Spleen (tissue), 7 donors: ENCODE measurements at regions not wholly inside any gene's neighbourhood (a gene's known extent, or its start where the extent isn't known, plus 50 kb on each side); places are given as distances from the start of the nearest gene placed in this dataset.

Source experiments
- POLR2A ChIP-seq, 3 donors: fragments of 450-650 bp; IDR thresholded peaks; one replicate each; pipeline ENCODE4 v1.5.1; 2017; ENCODE audit warnings: antibody characterized with exemption in 3 of 3, mild to moderate bottlenecking in 1 of 3
- POLR2AphosphoS5 ChIP-seq, 3 donors: sonication (generic); formaldehyde crosslinking; IDR thresholded peaks; one replicate each; pipeline ENCODE4 v1.5.1; 2017; ENCODE audit warnings: antibody characterized with exemption in 3 of 3
- TF ChIP-seq, protein P1 (sequence below), 11 experiments: fragments of 200-600 bp in 7 of 11; fragments of 450-650 bp in 4 of 11; sonication (generic) in 4 of 11; IDR thresholded peaks in 8 of 11; conservative IDR thresholded peaks in 3 of 11; 1 replicate in 7 of 11; 2 replicates in 4 of 11; pipeline versions ENCODE4 v1.4.0 to v1.8.0; 2016 to 2021; ENCODE audit warnings: antibody characterized with exemption in 11 of 11, inconsistent platforms in 4 of 11, mild to moderate bottlenecking in 1 of 11
- donor health status: DM: no; HTN: no; CAD: no; lungs with moderate emphysema.
- donor health status: DM: no; HTN: no; CAD: no.
- donor health status: DM: no; HTN: no; CAD: no.

DNA sequence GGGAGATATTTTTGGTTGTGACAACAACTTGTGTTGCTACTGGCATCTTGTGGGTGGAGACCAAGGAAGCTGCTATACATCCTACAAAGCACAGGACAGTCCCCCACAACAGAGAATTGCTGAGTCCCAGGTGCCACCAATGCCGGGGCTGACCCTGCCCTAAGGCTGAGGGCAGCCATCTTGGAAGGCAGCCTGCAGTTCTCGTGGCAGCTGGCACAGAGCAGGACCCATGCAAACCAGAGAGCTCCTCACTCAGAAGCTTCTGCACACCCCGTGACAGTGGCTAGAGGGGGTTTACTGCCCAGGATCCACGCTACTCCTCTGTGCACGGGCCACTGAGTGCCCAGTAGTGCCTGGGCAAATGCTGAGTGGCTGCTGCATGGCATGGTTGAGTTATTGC, 143.4 kb downstream of the CTTN start:
- TF ChIP-seq, protein P1, sequence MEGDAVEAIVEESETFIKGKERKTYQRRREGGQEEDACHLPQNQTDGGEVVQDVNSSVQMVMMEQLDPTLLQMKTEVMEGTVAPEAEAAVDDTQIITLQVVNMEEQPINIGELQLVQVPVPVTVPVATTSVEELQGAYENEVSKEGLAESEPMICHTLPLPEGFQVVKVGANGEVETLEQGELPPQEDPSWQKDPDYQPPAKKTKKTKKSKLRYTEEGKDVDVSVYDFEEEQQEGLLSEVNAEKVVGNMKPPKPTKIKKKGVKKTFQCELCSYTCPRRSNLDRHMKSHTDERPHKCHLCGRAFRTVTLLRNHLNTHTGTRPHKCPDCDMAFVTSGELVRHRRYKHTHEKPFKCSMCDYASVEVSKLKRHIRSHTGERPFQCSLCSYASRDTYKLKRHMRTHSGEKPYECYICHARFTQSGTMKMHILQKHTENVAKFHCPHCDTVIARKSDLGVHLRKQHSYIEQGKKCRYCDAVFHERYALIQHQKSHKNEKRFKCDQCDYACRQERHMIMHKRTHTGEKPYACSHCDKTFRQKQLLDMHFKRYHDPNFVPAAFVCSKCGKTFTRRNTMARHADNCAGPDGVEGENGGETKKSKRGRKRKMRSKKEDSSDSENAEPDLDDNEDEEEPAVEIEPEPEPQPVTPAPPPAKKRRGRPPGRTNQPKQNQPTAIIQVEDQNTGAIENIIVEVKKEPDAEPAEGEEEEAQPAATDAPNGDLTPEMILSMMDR (IDR thresholded peaks at IDR 0.05 in 8 of 11, conservative IDR thresholded peaks at IDR 0.05 in 3 of 11): no peak
- no peak for TF ChIP-seq POLR2A (IDR thresholded peaks at IDR 0.05)
- TF ChIP-seq POLR2AphosphoS5 (IDR thresholded peaks at IDR 0.05): no peak
